Pulmonary artery endothelial cell (primary cell): ENCODE measurements at regions not wholly inside any gene's neighbourhood (a gene's known extent, or its start where the extent isn't known, plus 50 kb on each side); places are given as distances from the start of the nearest gene placed in this dataset.
"Not testable (repeated sequence)": the region's sequence is repeated elsewhere in the genome, so short reads cannot be mapped to it uniquely, and the experiment has no call there.

Source experiments
- DNase-seq: peaks from one replicate; pipeline ENCODE4 v3.0.0-alpha.2; 2011; ENCODE audit warnings: low read depth, low spot score

GRCh38 chr11:37929100-37929653 is 1331.1 kb upstream of the RAG2 start:
- no peak for DNase-seq

DNA sequence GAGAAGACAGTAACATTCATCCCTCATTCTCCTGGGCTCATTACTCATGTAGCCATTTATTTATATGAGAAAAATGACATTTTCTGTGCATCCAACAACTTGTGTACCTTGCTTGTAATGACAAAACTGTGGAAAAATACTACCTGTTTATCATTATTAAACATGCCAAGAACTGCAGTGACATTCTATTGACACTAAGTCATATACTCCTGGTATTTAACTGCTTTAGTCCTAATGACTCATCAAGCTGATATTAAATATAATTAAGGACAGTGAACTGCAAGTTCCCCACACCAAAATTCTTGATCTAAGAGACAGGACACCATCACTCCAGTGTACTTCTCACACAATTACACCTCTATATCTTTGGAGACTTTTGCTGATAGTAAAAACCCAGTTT is 1328.7 kb upstream of the RAG2 start:
- DNase-seq = no peak

DNA sequence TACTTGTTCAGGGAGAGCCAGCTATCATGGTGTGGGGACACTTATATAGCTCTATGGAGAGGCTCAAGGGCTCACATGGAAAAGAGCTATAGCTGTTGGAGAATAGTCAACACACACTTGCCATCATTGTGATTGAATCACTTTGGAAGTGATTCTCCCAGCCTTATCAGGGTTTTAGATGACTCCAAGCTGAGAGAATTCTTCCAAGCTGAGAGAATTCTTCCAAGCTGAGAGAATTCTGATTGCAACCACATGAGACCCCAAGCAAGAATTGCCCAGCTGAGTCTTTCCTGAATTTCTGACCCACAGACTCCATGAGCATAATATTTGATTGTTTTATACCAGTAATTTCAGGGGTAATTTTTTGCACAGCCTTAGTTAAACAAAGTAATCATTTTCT is 1318.3 kb upstream of the RAG2 start:
- DNase-seq = no peak

DNA sequence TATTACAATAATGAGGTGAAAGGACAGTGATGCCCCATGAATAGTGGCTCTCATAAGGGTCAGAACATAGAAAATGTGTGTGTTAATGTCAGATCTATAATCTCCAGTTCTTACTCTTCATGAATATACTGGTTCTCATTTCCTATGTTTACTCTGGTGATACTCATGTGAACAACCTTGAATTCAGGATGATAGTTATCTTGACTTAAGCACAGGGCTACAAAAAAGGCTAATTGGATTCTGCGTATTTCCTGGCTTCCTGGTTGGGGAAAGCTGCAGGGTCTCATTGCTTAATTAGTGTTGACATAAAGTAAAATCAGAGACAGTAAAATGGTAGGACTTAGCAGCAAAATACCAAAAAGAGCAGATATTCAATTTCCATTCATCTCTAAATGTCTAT is 1316.8 kb upstream of the RAG2 start:
- no peak for DNase-seq

DNA sequence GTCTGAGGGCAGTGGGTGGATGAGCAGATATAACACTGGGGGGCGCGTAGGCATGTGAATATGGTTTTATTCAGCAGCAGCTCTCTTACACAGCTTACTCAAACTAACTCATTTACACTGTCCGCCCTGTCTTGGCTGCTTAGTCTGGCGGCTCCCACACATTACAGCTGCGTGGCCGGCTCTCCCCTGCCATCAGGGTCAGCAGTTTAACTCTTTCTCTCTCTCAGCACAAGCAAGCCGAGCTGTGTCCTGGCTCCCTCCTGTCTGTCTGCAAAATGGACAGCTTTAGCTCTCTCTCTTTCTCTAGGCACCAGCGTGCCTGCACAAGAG is 1310.1 kb upstream of the RAG2 start:
- DNase-seq = no peak

DNA sequence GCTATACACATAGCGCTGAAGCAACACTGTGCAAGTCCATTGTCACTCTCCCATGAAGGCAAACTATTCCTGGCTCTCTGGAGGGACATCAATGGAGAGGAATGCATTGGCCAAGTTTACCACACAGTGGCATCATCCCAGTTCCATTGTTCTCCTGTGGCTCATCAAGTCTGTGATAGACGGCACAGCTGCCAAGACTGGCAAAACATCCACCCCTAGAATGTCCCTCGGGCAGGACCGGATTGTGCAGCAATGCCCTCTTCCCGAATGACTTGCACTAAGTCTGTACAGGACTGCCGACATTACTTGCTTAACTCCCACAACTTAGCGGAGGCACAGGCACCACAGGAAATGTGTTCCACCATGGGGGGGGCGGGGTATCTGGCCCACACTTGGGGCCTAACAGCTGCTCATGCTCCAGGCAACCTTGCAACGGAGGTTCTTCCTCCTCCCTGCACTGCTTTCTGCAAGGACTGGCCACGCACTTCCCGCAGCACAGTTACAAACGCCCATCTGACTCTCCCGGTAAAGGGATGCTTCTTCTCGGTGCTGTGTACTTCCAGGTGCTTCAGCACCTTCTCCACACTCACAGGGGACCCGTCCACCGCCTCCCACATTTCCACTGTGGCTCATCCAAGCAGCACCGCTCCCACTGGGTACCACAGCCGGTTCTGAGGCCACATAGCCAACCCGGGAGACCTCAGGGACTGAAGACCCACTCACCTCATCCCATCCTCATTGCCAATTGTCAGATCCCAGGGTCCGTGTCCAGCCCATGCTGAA is 1309.6 kb upstream of the RAG2 start:
- no peak for DNase-seq

DNA sequence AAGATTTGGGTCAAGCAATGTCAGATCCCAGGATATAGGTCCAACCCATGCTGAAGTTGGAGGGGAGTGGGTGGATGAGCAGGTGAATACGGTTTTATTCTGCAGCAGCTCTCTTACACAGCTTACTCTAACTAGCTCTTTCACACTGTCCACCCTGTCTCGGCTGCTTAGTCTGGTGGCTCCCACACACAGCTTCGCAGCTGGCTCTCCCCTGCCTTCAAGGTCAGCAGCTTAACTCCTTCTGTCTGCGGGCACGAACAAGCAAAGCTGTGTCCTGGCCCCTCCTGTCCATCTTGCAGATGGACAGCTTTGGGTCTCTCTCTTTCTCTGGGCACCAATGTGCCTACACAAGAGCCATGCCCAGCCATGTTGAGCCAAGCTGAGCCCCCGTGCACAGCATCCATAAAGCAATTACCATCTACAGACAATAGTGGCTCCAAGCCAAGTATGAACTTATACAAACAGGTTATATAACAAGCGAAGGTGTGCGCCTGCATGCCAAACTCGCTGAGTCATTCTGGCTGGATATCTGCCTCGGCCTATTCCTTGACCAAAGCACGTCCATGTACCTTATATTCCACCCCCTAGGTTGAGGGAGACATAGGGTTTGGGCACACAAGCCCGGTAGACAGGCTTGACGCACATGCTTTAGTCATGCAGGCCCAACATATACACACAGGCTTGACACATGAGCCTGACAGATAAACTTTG is 1307.8 kb upstream of the RAG2 start:
- no peak for DNase-seq

GRCh38 chr11:37896016-37896415 is 1298.0 kb upstream of the RAG2 start:
- DNase-seq = no peak

GRCh38 chr11:37881741-37882140 is 1283.7 kb upstream of the RAG2 start:
- no peak for DNase-seq

DNA sequence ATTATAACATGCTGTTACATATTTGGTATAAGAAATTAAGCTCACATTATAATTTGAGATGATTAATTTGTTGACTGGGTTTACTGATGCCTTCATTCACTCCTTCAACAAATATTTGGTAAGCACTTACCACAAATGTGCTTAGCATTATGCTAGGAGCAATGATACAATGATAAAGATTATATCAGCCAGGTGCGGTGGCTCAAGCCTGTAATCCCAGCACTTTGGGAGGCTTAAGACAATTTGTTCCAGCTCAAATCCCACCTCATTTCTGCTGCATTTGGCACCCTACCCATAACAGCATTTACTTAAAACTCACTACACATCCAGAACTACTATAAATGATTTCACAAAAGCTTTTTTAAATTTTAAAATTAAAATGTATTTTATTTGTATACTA is 1263.6 kb upstream of the RAG2 start:
- DNase-seq = no peak

GRCh38 chr11:37858806-37859537 is 1260.9 kb upstream of the RAG2 start:
- DNase-seq = not testable (repeated sequence)

- no peak for DNase-seq
These were observed 1260.4 kb upstream of the RAG2 start for GRCh38 chr11:37858398-37858797.

DNA sequence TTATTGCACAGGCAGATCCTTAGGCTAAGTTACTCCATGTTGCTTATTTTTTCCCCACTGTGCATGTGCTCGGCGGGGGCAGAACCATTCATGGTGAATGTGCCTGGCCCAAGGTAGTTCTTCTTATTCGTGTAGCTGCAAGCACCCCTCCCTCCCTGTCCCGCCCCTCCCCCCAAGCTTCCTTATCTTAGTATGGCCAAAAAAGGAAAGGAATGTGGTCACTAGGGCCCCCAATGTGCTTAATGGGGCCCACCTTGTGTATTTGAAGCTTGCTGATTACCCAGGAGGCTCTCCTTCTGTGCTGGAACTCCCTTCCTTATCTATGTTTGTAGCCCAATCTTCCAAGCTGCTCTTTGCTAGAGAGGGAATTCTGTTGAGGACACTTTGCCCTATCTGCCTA is 1259.7 kb upstream of the RAG2 start:
- DNase-seq = no peak

DNA sequence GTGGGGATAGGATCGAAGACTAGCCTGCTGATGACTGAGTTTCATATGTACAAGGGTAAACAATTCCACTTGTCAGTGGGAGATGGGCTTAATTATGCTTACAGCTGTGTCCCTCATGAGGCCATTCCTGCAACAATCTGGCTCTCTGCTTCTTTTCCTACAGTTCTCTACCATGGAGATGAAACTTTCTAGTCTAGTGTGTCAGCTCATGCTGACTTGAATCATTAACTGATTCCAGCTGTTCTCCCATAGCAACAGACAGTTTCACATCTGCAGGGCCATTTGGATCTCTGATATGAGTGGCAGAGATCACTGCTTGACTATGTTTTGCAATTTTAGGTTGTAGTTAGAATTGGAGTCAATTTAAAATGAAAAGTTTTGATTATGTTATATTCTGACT is 1251.7 kb upstream of the RAG2 start:
- DNase-seq = no peak

- no peak for DNase-seq
These were observed 1245.6 kb upstream of the RAG2 start for GRCh38 chr11:37843603-37844002.

DNA sequence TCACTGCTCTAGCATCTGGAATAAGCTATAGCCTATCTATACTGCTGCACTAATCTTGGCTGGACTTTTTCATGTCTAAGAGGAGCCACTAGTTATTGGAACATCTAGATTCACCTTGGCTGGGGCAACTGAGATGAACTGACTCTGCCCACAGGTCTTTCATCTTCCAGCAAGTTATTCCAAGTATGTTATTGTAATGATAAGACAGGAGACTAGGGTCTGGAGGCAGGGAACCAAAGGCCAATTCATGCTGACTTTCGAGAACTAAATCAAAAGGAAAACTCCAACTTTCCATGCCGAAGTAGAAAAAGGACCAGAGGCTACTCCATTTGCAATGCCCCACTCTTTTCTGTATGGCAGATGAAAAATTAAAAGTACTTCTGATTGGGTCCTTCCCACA is 1243.0 kb upstream of the RAG2 start:
- DNase-seq = no peak

- not testable (repeated sequence) for DNase-seq
These were observed 1242.3 kb upstream of the RAG2 start for GRCh38 chr11:37840345-37840744.

- no peak for DNase-seq
These were observed 1232.5 kb upstream of the RAG2 start for GRCh38 chr11:37830529-37830928.

- DNase-seq = no peak
These were observed 1219.8 kb upstream of the RAG2 start for GRCh38 chr11:37817727-37818270.

DNA sequence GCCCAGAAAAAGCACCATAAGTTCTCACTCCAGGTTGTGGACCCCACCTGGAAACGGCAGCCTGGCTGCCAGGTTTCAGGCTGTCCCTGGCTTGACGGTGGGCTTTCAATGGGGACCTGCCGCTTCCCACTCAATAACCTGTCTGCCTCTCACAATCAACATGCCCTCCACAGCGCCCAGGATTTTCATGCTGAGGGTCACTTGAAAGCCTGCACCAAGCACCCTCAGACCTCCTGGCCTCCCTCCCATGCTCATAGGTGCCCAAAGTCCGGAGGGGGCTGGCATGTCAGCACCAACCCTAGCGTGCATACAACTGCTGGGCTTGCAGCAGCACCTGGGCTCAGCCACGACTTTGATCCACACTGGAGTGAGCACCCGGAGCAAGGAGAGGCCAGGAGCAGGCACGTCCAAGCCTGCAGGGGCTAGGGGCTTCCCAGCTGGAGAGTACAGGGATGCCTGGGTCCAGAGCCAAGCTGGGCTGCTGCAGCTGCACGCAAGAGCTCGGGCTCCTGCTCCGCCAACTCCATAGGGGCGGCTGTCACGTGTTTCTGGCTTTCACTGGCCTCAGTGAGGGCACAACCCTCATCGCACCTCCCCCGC is 1214.3 kb upstream of the RAG2 start:
- DNase-seq = no peak

DNA sequence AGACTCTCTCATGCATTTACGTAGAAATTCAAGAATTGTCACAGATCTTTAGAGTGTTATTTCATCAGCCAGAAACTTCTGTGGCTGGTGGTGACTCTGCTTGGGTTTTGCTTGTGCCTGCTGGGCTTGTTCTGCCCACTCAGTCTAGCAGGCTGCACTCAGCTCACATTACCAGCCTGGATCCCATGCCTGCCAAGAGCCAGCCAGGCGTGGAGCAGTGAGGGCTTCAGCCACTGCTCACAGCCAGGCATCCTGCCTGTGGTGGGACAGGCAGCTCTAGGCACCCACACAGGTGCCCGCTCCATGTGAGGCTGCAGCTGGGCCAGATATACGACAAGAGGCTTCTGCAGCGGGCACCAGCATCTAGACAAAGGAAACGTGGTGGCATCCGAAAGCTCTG is 1213.3 kb upstream of the RAG2 start:
- no peak for DNase-seq

GRCh38 chr11:37804666-37805065 is 1206.6 kb upstream of the RAG2 start:
- no peak for DNase-seq
